Central memory CD8-positive, alpha-beta T cell (primary cell): ENCODE measurements at regions not wholly inside any gene's neighbourhood (a gene's known extent, or its start where the extent isn't known, plus 50 kb on each side); places are given as distances from the start of the nearest gene placed in this dataset.

Experiments used
- ATAC-seq: fragments of 150-1000 bp; cut with Tn5 transposase; replicated peaks from 2 replicates; pipeline ENCODE4 v1.10.0; 2022; ENCODE audit warnings: mild to moderate bottlenecking, moderate FRiP score, moderate number of reproducible peaks; ENCODE audit not compliant: poor library complexity, severe bottlenecking; ENCODE audit errors: extremely low read depth
- DNase-seq, 2 donors: peaks; one replicate each; pipeline ENCODE4 v3.0.0; 2021; ENCODE audit warnings: low spot score in 2 of 2
- H3K27ac Mint-ChIP-seq: one replicate; pipeline ENCODE4 v1.8.0; 2022; ENCODE audit warnings: low read depth, mild to moderate bottlenecking, moderate library complexity, mixed read lengths
- H3K27me3 Mint-ChIP-seq: one replicate; pipeline ENCODE4 v1.8.0; 2022; ENCODE audit warnings: mixed read lengths
- H3K36me3 Mint-ChIP-seq: one replicate; pipeline ENCODE4 v1.8.0; 2022; ENCODE audit warnings: mild to moderate bottlenecking, moderate library complexity, mixed read lengths; ENCODE audit not compliant: insufficient read depth
- H3K4me1 Mint-ChIP-seq: one replicate; pipeline ENCODE4 v1.8.0; 2022; ENCODE audit warnings: mixed read lengths
- H3K4me3 Mint-ChIP-seq: one replicate; pipeline ENCODE4 v1.8.0; 2022; ENCODE audit warnings: mild to moderate bottlenecking, moderate library complexity, mixed read lengths
- H3K9me3 Mint-ChIP-seq: one replicate; pipeline ENCODE4 v1.8.0; 2022; ENCODE audit warnings: mixed read lengths

DNA sequence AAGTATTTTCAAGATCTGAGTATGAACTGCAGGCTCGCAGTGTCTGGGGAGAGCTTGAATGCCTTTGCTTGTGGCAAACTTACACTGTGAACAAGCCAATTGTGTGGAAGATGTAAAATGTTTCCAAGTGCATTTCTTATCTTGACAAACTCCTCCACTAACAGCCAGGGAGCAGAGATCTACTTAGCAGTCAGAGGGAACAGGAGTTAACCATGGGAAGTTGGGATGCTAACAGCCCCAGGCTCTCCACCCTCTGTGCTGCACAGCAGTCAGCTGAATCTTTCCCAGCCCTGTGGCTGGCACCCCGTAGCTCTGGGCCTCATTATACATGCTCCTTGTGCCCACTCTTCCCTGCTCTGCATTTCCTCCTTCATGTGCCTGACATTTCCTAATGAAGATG lies 450.2 kb downstream of the TSN start:
- Mint-ChIP-seq H3K9me3 (peaks cover 5% of the 10 kb centered on the region), H3K27ac (no peak overlapping the region), H3K27me3 (peaks cover 13% of the 10 kb centered on the region), H3K4me1 (no peaks in the 10 kb centered on the region), H3K36me3 (peaks cover 2% of the 10 kb centered on the region), H3K4me3 (no peak overlapping the region)
- DNase-seq, result no peak
- ATAC-seq, result no peak

GRCh38 chr2:122206101-122206500 lies 450.6 kb downstream of the TSN start:
- Mint-ChIP-seq H3K9me3 (peaks cover 5% of the 10 kb centered on the region), H3K27ac (no peak overlapping the region), H3K27me3 (peaks cover 13% of the 10 kb centered on the region), H3K36me3 (peaks cover 2% of the 10 kb centered on the region), H3K4me1 (no peaks in the 10 kb centered on the region), H3K4me3 (no peak overlapping the region)
- no peak for ATAC-seq
- no peak for DNase-seq

GRCh38 chr2:122209377-122209776 lies 453.9 kb downstream of the TSN start:
- DNase-seq (no peak), ATAC-seq (no peak)
- Mint-ChIP-seq H3K36me3 (peaks cover 5% of the 10 kb centered on the region), H3K27ac (no peak overlapping the region), H3K27me3 (no peaks in the 10 kb centered on the region), H3K4me3 (no peak overlapping the region), H3K4me1 (no peaks in the 10 kb centered on the region), H3K9me3 (no peaks in the 10 kb centered on the region)

DNA sequence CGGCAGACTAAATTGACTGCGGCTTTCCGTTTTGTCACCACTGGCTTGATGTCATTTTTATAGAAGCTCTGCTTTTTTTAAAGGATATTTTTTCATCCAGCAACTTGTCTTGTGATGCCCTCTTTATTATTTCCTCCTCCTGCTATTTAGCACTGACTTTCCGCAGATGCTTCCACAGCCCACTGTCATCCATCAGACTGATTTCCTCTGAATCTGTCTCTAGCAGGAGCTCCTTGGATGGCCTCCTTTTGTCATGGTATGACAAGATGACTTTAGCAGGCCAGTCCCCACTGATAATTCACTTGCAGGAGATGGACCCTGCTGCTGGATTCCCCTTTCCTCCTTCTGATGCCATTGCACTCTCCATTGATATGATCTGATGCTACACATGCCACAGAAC lies 454.6 kb downstream of the TSN start:
- H3K27ac Mint-ChIP-seq, result no peak overlapping the region
- H3K9me3 Mint-ChIP-seq, result no peaks in the 10 kb centered on the region
- no peaks in the 10 kb centered on the region for H3K27me3 Mint-ChIP-seq
- ATAC-seq, result no peak
- H3K4me1 Mint-ChIP-seq, result no peaks in the 10 kb centered on the region
- H3K4me3 Mint-ChIP-seq, result no peak overlapping the region
- peaks cover 5% of the 10 kb centered on the region for H3K36me3 Mint-ChIP-seq
- DNase-seq, result no peak

GRCh38 chr2:122210898-122211856 lies 455.7 kb downstream of the TSN start:
- Mint-ChIP-seq H3K27ac (no peak overlapping the region), H3K4me3 (no peak overlapping the region), H3K9me3 (no peaks in the 10 kb centered on the region), H3K4me1 (no peaks in the 10 kb centered on the region), H3K36me3 (peaks cover 5% of the 10 kb centered on the region), H3K27me3 (no peaks in the 10 kb centered on the region)
- ATAC-seq (no peak), DNase-seq (no peak)

DNA sequence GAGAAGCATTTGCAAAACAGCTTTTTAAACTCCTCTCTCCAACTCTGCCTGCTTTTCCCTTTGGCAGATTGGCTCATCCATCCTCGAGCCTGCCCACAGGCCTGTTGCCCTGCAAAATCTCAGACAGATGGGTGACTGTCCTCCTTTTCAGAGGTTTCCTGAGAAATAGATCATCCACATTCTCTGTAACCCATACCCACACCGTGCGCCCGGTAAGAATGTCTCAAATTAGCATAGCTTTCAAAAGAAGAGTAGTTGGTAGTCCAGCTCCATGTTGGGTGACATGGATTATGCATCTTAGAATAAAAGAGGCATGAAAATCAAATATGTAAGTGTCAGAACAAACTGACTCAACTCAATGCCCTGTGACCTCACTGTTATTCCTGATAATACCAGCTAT lies 457.9 kb downstream of the TSN start:
- DNase-seq (no peak), ATAC-seq (no peak)
- peaks cover 5% of the 10 kb centered on the region for H3K36me3 Mint-ChIP-seq
- no peak overlapping the region for H3K4me3 Mint-ChIP-seq
- H3K9me3 Mint-ChIP-seq, result no peaks in the 10 kb centered on the region
- no peaks in the 10 kb centered on the region for H3K4me1 Mint-ChIP-seq
- H3K27ac Mint-ChIP-seq, result no peak overlapping the region
- H3K27me3 Mint-ChIP-seq, result no peaks in the 10 kb centered on the region

DNA sequence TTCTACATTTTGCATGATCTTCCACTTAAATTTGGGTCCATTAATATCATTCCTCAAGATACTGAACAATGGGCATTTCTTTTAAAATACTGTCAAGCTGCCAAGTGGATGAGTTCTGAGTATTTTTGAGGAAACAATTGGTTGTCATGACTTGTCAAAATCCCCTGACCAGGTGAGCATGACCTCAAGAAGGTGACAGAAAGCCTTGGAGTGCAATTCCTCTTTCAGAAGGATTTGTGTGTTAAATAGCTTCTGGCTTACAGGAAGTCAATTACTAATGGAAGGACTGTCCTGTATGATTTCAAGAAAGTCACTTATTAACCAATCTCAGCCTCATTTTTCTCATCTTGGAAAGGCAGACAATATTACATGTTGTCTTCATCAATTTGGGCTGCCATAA lies 460.6 kb downstream of the TSN start:
- no peaks in the 10 kb centered on the region for H3K4me1 Mint-ChIP-seq
- no peak for ATAC-seq
- no peaks in the 10 kb centered on the region for H3K9me3 Mint-ChIP-seq

DNA sequence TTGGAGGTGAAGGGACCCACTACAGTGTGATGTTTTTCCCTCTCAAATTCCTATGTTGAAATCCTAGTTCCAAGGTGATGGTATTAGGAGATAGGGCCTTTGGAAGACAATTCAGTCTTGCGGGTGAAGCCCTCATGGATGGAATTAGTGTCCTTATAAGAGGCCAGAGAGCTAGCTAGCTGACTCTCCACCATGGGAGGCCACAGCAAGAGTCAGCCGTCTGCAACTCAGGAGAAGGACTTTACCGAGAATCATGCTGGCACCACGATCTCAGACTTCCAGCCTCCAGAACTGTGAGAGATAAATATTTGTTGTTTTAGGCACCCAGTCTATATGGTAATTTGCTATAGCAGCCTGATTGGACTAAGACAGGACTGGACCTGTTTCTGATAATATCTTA lies 461.4 kb downstream of the TSN start:
- H3K27ac Mint-ChIP-seq, result no peak overlapping the region
- no peaks in the 10 kb centered on the region for H3K27me3 Mint-ChIP-seq
- H3K9me3 Mint-ChIP-seq, result no peaks in the 10 kb centered on the region
- no peak for DNase-seq
- ATAC-seq, result no peak
- no peaks in the 10 kb centered on the region for H3K4me1 Mint-ChIP-seq
- H3K4me3 Mint-ChIP-seq, result no peak overlapping the region
- peaks cover 4% of the 10 kb centered on the region for H3K36me3 Mint-ChIP-seq

More for the DNA sequence above, 460.6 kb downstream of the TSN start:
- H3K27ac Mint-ChIP-seq, result no peak overlapping the region
- no peak for DNase-seq
- H3K27me3 Mint-ChIP-seq, result no peaks in the 10 kb centered on the region
- H3K36me3 Mint-ChIP-seq, result peaks cover 4% of the 10 kb centered on the region
- H3K4me3 Mint-ChIP-seq, result no peak overlapping the region

DNA sequence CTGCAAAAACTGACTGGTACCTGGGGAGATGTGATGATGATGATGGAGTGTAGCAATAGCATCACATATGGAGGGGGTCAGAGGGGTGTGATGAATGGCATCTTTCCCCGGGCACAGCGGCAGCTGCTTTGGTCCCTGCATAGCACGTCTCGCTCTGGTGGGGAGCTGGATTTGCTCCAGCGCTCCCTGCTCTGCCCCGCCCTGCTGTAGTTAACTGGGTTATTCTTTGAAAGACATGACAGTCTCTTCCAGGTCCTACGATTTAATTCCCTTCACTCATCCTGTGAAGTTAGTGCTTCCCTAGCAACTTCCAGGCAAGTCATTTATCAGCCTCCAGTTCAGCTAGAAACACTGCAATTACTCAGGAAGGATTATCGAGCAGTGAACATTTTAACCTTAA lies 463.1 kb downstream of the TSN start:
- no peak for ATAC-seq
- H3K36me3 Mint-ChIP-seq, result no peaks in the 10 kb centered on the region
- no peaks in the 10 kb centered on the region for H3K4me1 Mint-ChIP-seq
- H3K9me3 Mint-ChIP-seq, result no peaks in the 10 kb centered on the region
- H3K27ac Mint-ChIP-seq, result no peak overlapping the region
- H3K27me3 Mint-ChIP-seq, result no peaks in the 10 kb centered on the region
- H3K4me3 Mint-ChIP-seq, result no peak overlapping the region
- no peak for DNase-seq

GRCh38 chr2:122219504-122219903 lies 464.1 kb downstream of the TSN start:
- Mint-ChIP-seq H3K9me3 (no peaks in the 10 kb centered on the region), H3K27ac (no peak overlapping the region), H3K4me3 (no peak overlapping the region), H3K4me1 (no peaks in the 10 kb centered on the region), H3K27me3 (no peaks in the 10 kb centered on the region), H3K36me3 (no peaks in the 10 kb centered on the region)
- no peak for ATAC-seq
- no peak for DNase-seq

- Mint-ChIP-seq H3K27ac (no peak overlapping the region), H3K27me3 (no peaks in the 10 kb centered on the region), H3K36me3 (no peaks in the 10 kb centered on the region), H3K4me3 (no peak overlapping the region), H3K9me3 (no peaks in the 10 kb centered on the region), H3K4me1 (no peaks in the 10 kb centered on the region)
- ATAC-seq (no peak), DNase-seq (no peak)
Observed at GRCh38 chr2:122221665-122222064, 466.2 kb downstream of the TSN start.

GRCh38 chr2:122231296-122231695 lies 475.8 kb downstream of the TSN start:
- Mint-ChIP-seq H3K27ac (no peak overlapping the region), H3K4me1 (no peaks in the 10 kb centered on the region), H3K36me3 (no peaks in the 10 kb centered on the region), H3K4me3 (no peak overlapping the region), H3K9me3 (no peaks in the 10 kb centered on the region), H3K27me3 (no peaks in the 10 kb centered on the region)
- no peak for DNase-seq
- ATAC-seq, result no peak

- Mint-ChIP-seq H3K27me3 (no peaks in the 10 kb centered on the region), H3K36me3 (no peaks in the 10 kb centered on the region)
Observed at GRCh38 chr2:122233372-122233771, 477.9 kb downstream of the TSN start.

More at GRCh38 chr2:122233372-122233771, 477.9 kb downstream of the TSN start:
- Mint-ChIP-seq H3K4me1 (no peaks in the 10 kb centered on the region), H3K27ac (no peak overlapping the region), H3K4me3 (no peak overlapping the region), H3K9me3 (no peaks in the 10 kb centered on the region)
- DNase-seq, result no peak
- no peak for ATAC-seq
